Mucosa of stomach (tissue), 1 donor: ENCODE measurements at regions not wholly inside any gene's neighbourhood (a gene's known extent, or its start where the extent isn't known, plus 50 kb on each side); places are given as distances from the start of the nearest gene placed in this dataset.

Experiments
- H3K27me3 ChIP-seq: one replicate; pipeline ENCODE4 v1.7.0; 2013; ENCODE audit warnings: mild to moderate bottlenecking, low read length; ENCODE audit not compliant: control insufficient read depth, insufficient read depth
- H3K36me3 ChIP-seq: one replicate; pipeline ENCODE4 v1.7.0; 2013; ENCODE audit warnings: low read length; ENCODE audit not compliant: control insufficient read depth, insufficient read depth
- H3K4me1 ChIP-seq: one replicate; pipeline ENCODE4 v1.7.0; 2013; ENCODE audit warnings: mild to moderate bottlenecking, low read length; ENCODE audit not compliant: control insufficient read depth, insufficient read depth
- H3K4me3 ChIP-seq: one replicate; pipeline ENCODE4 v1.7.0; 2013; ENCODE audit warnings: low read length
- H3K9ac ChIP-seq: one replicate; pipeline ENCODE4 v1.7.0; 2013; ENCODE audit warnings: mild to moderate bottlenecking, low read length, moderate library complexity
- H3K9me3 ChIP-seq: one replicate; pipeline ENCODE4 v1.7.0; 2013; ENCODE audit warnings: mild to moderate bottlenecking, low read length, moderate library complexity; ENCODE audit not compliant: control insufficient read depth
- donor health status: Pancreatic carcinoma.

GRCh38 chr12:124411953-124412645, 117.2 kb downstream of the RFLNA start:
- H3K9ac ChIP-seq, result no peak overlapping the region
- no peaks in the 10 kb centered on the region for H3K27me3 ChIP-seq
- H3K9me3 ChIP-seq, result no peaks in the 10 kb centered on the region
- H3K4me1 ChIP-seq, result peaks cover 22% of the 10 kb centered on the region
- H3K36me3 ChIP-seq, result peaks cover 7% of the 10 kb centered on the region
- H3K4me3 ChIP-seq, result no peak overlapping the region

DNA sequence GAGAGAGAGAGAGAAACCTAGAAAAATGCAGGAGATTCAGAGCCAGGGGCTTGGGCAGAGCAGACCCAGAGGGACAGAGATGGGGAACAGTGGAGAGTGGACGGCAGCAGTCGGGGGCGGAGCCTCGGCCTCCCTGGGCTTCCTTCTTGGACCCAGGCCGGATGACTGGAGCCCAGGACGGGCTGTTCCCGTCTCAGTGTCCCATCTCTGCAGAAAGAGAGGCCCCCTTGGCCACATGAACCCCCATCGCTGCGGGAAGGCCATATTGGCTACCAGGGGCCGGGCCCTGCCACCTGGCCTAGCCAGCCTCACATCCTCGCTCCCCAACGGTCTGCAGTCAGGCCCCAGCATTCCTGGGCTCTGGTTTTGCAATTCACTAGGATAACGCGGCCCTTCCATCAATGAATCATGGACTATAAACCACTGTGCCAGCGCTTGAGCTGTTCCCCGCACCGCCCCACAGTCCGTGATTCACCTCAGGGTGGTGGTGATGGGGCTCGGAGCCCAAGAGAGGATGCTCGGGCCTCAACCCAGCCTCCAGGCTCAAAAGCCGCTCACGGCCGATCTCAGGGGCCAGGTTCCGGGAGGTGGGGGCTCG, 116.5 kb downstream of the RFLNA start:
- Histone ChIP-seq H3K27me3 (no peaks in the 10 kb centered on the region), H3K9ac (no peak overlapping the region), H3K9me3 (no peaks in the 10 kb centered on the region), H3K4me1 (peaks cover 22% of the 10 kb centered on the region), H3K36me3 (peaks cover 6% of the 10 kb centered on the region), H3K4me3 (no peak overlapping the region)

- Histone ChIP-seq H3K9me3 (no peaks in the 10 kb centered on the region), H3K9ac (no peak overlapping the region), H3K4me1 (peaks cover 22% of the 10 kb centered on the region), H3K27me3 (no peaks in the 10 kb centered on the region), H3K4me3 (no peak overlapping the region), H3K36me3 (peaks cover 6% of the 10 kb centered on the region)
These were observed 115.7 kb downstream of the RFLNA start for GRCh38 chr12:124410354-124411175.

- H3K27me3 ChIP-seq, result no peaks in the 10 kb centered on the region
- no peak overlapping the region for H3K9ac ChIP-seq
- peaks cover 6% of the 10 kb centered on the region for H3K36me3 ChIP-seq
- peaks cover 28% of the 10 kb centered on the region for H3K4me1 ChIP-seq
- H3K9me3 ChIP-seq, result no peaks in the 10 kb centered on the region
- H3K4me3 ChIP-seq, result no peak overlapping the region
These were observed 114.1 kb downstream of the RFLNA start for GRCh38 chr12:124408822-124409517.

DNA sequence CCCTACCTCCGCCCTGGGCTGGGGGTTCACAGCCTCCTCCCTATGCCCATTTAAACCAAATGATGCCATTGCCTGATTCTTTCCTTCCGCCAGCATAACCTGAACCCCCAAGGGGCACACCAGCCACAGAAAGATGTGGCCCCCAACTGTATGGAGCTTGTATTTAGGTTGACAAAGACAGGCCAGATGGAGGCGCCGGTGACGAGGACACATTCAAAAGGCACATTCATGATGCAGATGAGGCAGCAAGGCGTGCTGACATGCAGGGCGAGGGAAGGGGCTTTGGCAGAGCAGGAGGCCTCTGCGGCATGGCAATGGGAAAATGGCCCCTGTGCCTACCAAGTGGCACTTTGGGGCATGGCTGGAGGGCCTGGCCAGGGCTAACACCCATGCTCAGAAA, 112.2 kb downstream of the RFLNA start:
- Histone ChIP-seq H3K4me1 (peaks cover 28% of the 10 kb centered on the region), H3K9ac (no peak overlapping the region), H3K4me3 (no peak overlapping the region), H3K27me3 (no peaks in the 10 kb centered on the region), H3K36me3 (peaks cover 3% of the 10 kb centered on the region), H3K9me3 (no peaks in the 10 kb centered on the region)

- Histone ChIP-seq H3K27me3 (no peaks in the 10 kb centered on the region), H3K9me3 (no peaks in the 10 kb centered on the region), H3K4me1 (peaks cover 20% of the 10 kb centered on the region), H3K4me3 (no peak overlapping the region), H3K36me3 (peaks cover 8% of the 10 kb centered on the region), H3K9ac (no peak overlapping the region)
These were observed 111.2 kb downstream of the RFLNA start for GRCh38 chr12:124406043-124406442.

GRCh38 chr12:124405592-124405991, 110.7 kb downstream of the RFLNA start:
- H3K9ac ChIP-seq, result no peak overlapping the region
- H3K27me3 ChIP-seq, result no peaks in the 10 kb centered on the region
- H3K36me3 ChIP-seq, result peaks cover 8% of the 10 kb centered on the region
- H3K4me1 ChIP-seq, result peaks cover 15% of the 10 kb centered on the region
- H3K9me3 ChIP-seq, result no peaks in the 10 kb centered on the region
- H3K4me3 ChIP-seq, result no peak overlapping the region

GRCh38 chr12:124405151-124405550, 110.3 kb downstream of the RFLNA start:
- Histone ChIP-seq H3K27me3 (no peaks in the 10 kb centered on the region), H3K4me3 (no peak overlapping the region), H3K4me1 (peaks cover 11% of the 10 kb centered on the region), H3K9me3 (no peaks in the 10 kb centered on the region), H3K9ac (no peak overlapping the region), H3K36me3 (peaks cover 8% of the 10 kb centered on the region)

- Histone ChIP-seq H3K4me1 (peaks cover 6% of the 10 kb centered on the region), H3K9ac (no peak overlapping the region), H3K36me3 (peaks cover 8% of the 10 kb centered on the region), H3K4me3 (no peak overlapping the region), H3K27me3 (no peaks in the 10 kb centered on the region), H3K9me3 (no peaks in the 10 kb centered on the region)
These were observed 109.4 kb downstream of the RFLNA start for GRCh38 chr12:124404162-124404784.

DNA sequence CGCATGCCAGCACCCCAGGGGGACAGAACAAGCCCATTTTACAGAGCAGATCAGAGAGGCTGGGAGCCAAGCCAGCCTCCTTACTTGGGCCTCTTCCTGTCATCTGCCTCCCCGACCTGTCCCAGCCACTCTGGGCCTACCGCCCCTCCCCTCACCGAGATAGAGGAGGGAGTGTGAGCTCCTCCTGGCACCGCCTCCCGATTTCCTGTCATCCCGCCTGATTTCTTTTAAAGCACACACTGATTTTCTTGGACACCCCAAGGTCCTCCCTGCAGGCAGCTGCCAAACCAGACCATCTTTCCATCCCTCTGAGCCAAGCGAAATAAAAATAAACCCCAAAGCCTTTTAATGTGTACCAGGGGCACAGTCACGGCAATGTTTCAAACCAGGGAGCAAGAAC, 108.4 kb downstream of the RFLNA start:
- peaks cover 8% of the 10 kb centered on the region for H3K36me3 ChIP-seq
- no peak overlapping the region for H3K4me3 ChIP-seq
- H3K9ac ChIP-seq, result no peak overlapping the region
- H3K27me3 ChIP-seq, result no peaks in the 10 kb centered on the region
- peaks cover 16% of the 10 kb centered on the region for H3K4me1 ChIP-seq
- H3K9me3 ChIP-seq, result no peaks in the 10 kb centered on the region

DNA sequence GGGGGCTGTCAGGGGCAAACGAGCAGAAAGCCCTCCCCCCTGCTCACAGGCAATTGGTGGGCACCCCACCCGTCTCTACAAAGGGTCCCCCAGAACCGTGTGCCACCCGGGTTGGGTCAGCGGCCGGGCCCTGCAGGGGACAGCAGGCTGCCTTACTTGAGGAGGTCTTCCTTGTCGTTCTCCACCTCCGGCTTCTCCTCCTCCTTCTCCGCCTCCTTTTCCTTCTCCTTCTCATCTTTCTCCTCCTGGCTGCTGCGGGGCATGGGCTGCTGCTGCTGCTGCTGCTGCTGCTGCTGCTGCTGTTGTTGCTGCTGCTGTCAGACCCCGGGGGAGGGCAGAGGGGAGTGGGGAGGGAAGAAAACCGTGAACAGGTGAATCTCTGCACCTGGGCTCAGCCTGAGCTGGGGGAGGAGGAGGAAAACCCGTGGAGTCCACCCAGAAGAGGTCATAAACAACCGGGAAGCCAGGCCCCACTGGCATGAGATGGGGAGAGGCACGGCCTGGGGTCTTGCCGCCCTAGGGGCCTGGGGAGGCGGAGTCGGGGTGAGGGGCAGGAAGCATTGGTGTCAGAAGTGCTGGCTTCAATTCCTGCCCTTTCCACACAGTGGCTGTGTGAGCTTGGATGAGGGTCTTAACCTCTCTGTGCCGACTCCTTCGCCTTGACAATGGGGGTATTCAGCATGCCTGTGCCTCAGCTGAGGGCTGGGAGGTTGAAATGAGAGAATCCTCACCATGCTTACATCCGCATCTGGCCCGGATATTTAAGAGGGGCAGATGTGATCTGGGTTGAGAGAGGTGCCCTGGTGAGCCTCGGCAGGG, 107.6 kb downstream of the RFLNA start:
- H3K9me3 ChIP-seq, result no peaks in the 10 kb centered on the region
- no peak overlapping the region for H3K9ac ChIP-seq
- no peak overlapping the region for H3K4me3 ChIP-seq
- peaks cover 8% of the 10 kb centered on the region for H3K36me3 ChIP-seq
- no peaks in the 10 kb centered on the region for H3K27me3 ChIP-seq
- H3K4me1 ChIP-seq, result peaks cover 24% of the 10 kb centered on the region
